Breast epithelium (tissue), 4 donors: ENCODE measurements at regions not wholly inside any gene's neighbourhood (a gene's known extent, or its start where the extent isn't known, plus 50 kb on each side); places are given as distances from the start of the nearest gene placed in this dataset.

ENCODE experiments used
- DNase-seq, 2 donors: peaks; one replicate each; pipeline ENCODE4 v3.0.0-alpha.2; 2019; ENCODE audit warnings: low spot score in 2 of 2
- H3K27ac ChIP-seq, 2 donors: fragments of 200-600 bp; sonication (generic) in 1 of 2; one replicate each; pipeline ENCODE4 v1.5.1; 2016 to 2019; ENCODE audit warnings: mild to moderate bottlenecking in 1 of 2
- H3K27me3 ChIP-seq, 2 donors: fragments of 200-600 bp; sonication (generic) in 1 of 2; one replicate each; pipeline versions ENCODE4 v1.5.1 to v1.6.0; 2017 to 2019; ENCODE audit warnings: control low read depth in 1 of 2, mild to moderate bottlenecking in 1 of 2
- H3K36me3 ChIP-seq: fragments of 200-600 bp; one replicate; pipeline ENCODE4 v1.5.1; 2019
- H3K4me1 ChIP-seq, 2 donors: fragments of 200-600 bp; sonication (generic); one replicate each; pipeline ENCODE4 v1.5.1; 2016 to 2019; ENCODE audit warnings: control low read depth in 1 of 2
- H3K4me3 ChIP-seq, 3 donors: fragments of 200-600 bp; sonication (generic); 1 replicate in 2 of 3; 2 replicates in 1 of 3; pipeline ENCODE4 v1.5.1; 2016 to 2019; ENCODE audit warnings: mild to moderate bottlenecking in 3 of 3, moderate library complexity in 2 of 3
- H3K9me3 ChIP-seq, 2 donors: fragments of 200-600 bp; sonication (generic) in 1 of 2; one replicate each; pipeline ENCODE4 v1.5.1; 2016 to 2019; ENCODE audit warnings: control low read depth in 1 of 2
- CTCF ChIP-seq, 3 donors: fragments of 450-650 bp; IDR thresholded peaks; one replicate each; pipeline ENCODE4 v1.5.1; 2016 to 2017; ENCODE audit warnings: antibody characterized with exemption in 3 of 3, mild to moderate bottlenecking in 3 of 3, moderate library complexity in 3 of 3
- POLR2A ChIP-seq: fragments of 450-650 bp; IDR thresholded peaks from one replicate; pipeline ENCODE4 v1.6.1; 2016; ENCODE audit warnings: antibody characterized with exemption, mild to moderate bottlenecking, moderate library complexity
- POLR2AphosphoS5 ChIP-seq, 3 donors: sonication (generic); formaldehyde crosslinking; IDR thresholded peaks; one replicate each; pipeline ENCODE4 v1.6.1; 2017; ENCODE audit warnings: antibody characterized with exemption in 3 of 3
- intact Hi-C: fragments of 100-400 bp; cut with DNase I; formaldehyde crosslinking; loops from one replicate; pipeline ENCODE4 v1.15.1; 2023; ENCODE audit warnings: low total_unique reads

- no peaks in the 10 kb centered on the region for H3K27me3 ChIP-seq
- no peaks in the 10 kb centered on the region for H3K36me3 ChIP-seq
- H3K9me3 ChIP-seq, result no peaks in the 10 kb centered on the region
- no peak overlapping the region for H3K27ac ChIP-seq
- no peak overlapping the region for H3K4me3 ChIP-seq
- intact Hi-C loops, result no loop called here
- no peaks in the 10 kb centered on the region for H3K4me1 ChIP-seq
- DNase-seq, result no peak
- no peak for TF ChIP-seq CTCF (IDR thresholded peaks at IDR 0.05)
- no peak for TF ChIP-seq POLR2AphosphoS5 (IDR thresholded peaks at IDR 0.05)
- no peak for TF ChIP-seq POLR2A
These were observed 344.2 kb downstream of the LRIG3 start for GRCh38 chr12:58576081-58576480.

GRCh38 chr12:58576916-58577315 lies 343.4 kb downstream of the LRIG3 start:
- intact Hi-C loops, result no loop called here
- no peak overlapping the region for H3K27ac ChIP-seq
- no peaks in the 10 kb centered on the region for H3K27me3 ChIP-seq
- no peaks in the 10 kb centered on the region for H3K9me3 ChIP-seq
- DNase-seq, result no peak
- no peaks in the 10 kb centered on the region for H3K36me3 ChIP-seq
- no peak for TF ChIP-seq CTCF (IDR thresholded peaks at IDR 0.05)
- no peak for TF ChIP-seq POLR2AphosphoS5 (IDR thresholded peaks at IDR 0.05)
- no peak for TF ChIP-seq POLR2A
- no peaks in the 10 kb centered on the region for H3K4me1 ChIP-seq
- H3K4me3 ChIP-seq, result no peak overlapping the region

- no peaks in the 10 kb centered on the region for H3K27me3 ChIP-seq
- no peak overlapping the region for H3K4me3 ChIP-seq
- DNase-seq, result no peak
- intact Hi-C loops, result no loop called here
- no peaks in the 10 kb centered on the region for H3K4me1 ChIP-seq
- no peaks in the 10 kb centered on the region for H3K36me3 ChIP-seq
- no peak overlapping the region for H3K27ac ChIP-seq
- H3K9me3 ChIP-seq, result no peaks in the 10 kb centered on the region
- no peak for TF ChIP-seq POLR2AphosphoS5 (IDR thresholded peaks at IDR 0.05)
- no peak for TF ChIP-seq CTCF (IDR thresholded peaks at IDR 0.05)
- no peak for TF ChIP-seq POLR2A
These were observed 340.2 kb downstream of the LRIG3 start for GRCh38 chr12:58580095-58580494.

GRCh38 chr12:58583529-58583928 lies 336.8 kb downstream of the LRIG3 start:
- TF ChIP-seq CTCF (IDR thresholded peaks at IDR 0.05), result no peak
- TF ChIP-seq POLR2AphosphoS5 (IDR thresholded peaks at IDR 0.05), result peak in 1 of 3 donors; percentile 51
- Histone ChIP-seq H3K36me3 (no peaks in the 10 kb centered on the region), H3K4me3 (no peak overlapping the region), H3K27ac (no peak overlapping the region), H3K9me3 (no peaks in the 10 kb centered on the region), H3K4me1 (no peaks in the 10 kb centered on the region), H3K27me3 (no peaks in the 10 kb centered on the region)
- intact Hi-C loops, result no loop called here
- DNase-seq, result no peak

GRCh38 chr12:58583940-58584339 lies 336.4 kb downstream of the LRIG3 start:
- H3K27me3 ChIP-seq, result no peaks in the 10 kb centered on the region
- TF ChIP-seq POLR2AphosphoS5 (IDR thresholded peaks at IDR 0.05) (no peak), CTCF (IDR thresholded peaks at IDR 0.05) (no peak), POLR2A (no peak)
- H3K4me1 ChIP-seq, result no peaks in the 10 kb centered on the region
- H3K36me3 ChIP-seq, result no peaks in the 10 kb centered on the region
- H3K27ac ChIP-seq, result no peak overlapping the region
- DNase-seq, result no peak
- no peaks in the 10 kb centered on the region for H3K9me3 ChIP-seq
- intact Hi-C loops, result no loop called here
- H3K4me3 ChIP-seq, result no peak overlapping the region
